ENCODE measurements at regions not wholly inside any gene's neighbourhood (a gene's known extent, or its start where the extent isn't known, plus 50 kb on each side); places are given as distances from the start of the nearest gene placed in this dataset.

DNA sequence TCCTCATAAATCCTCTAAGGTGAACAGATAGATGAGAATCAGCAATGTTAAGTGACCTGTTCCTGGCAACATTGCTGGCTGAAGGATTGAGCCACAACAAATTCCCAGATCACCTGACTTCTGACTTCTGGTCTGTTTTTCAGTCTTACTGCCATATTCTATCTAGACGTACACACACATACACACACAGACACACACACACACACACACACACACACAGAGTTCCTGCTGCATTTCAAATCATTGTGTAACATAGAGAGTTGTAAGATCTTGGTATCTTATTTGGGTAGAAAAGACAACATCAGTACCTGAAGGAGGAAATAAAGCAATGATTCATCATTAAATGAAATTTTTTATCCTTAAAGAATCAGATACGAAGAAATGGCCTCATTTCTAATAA lies 342.6 kb downstream of the MFSD1 start:
- Histone ChIP-seq H3K36me3 (ENCODE audit: insufficient read depth, low read length) (no peaks in the 10 kb centered on the region), H3K4me1 (ENCODE audit: insufficient read depth, low read length) (no peaks in the 10 kb centered on the region), H4K20me1 (ENCODE audit: insufficient read depth, low read length) (no peaks in the 10 kb centered on the region), H2AFZ (ENCODE audit: low read length) (no peak overlapping the region), H3K9me3 (ENCODE audit: low read depth, low read length) (no peaks in the 10 kb centered on the region), H3K27me3 (ENCODE audit: insufficient read depth, low read length) (no peaks in the 10 kb centered on the region), H3K4me3 (ENCODE audit: insufficient read depth, low read length) (no peak overlapping the region), H3K27ac (ENCODE audit: low read depth, low read length) (no peak overlapping the region), H3K4me2 (ENCODE audit: insufficient read depth, low read length) (no peak overlapping the region), H3K79me2 (ENCODE audit: insufficient read depth, low read length) (no peaks in the 10 kb centered on the region)
- TF ChIP-seq CTCF (IDR thresholded peaks at IDR 0.05; ENCODE audit: extremely low read depth, low read depth, low read length), result no peak
- no peak for DNase-seq (ENCODE audit: insufficient read length, low spot score, missing footprints)

DNA sequence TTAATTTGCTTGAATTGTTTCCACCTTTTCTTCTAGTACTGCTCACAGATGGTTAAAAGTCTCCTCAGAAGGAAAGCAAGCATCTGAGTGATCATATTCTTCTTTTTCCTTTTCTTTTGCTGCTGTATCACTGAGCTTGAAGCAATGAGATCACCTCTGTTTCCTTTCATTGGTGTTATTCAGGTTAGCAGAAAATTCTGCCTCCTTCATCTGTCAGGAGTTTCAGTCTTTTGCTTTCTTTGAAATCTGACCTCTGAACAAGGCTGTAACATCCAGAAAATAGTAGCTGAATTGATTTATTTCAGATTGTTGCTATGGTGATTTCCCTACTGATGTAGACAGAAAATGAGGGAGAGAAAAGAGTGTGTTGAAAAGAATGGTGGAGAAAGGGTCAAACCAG lies 343.0 kb downstream of the MFSD1 start:
- TF ChIP-seq CTCF (IDR thresholded peaks at IDR 0.05; ENCODE audit: extremely low read depth, low read depth, low read length), result no peak
- Histone ChIP-seq H3K4me1 (ENCODE audit: insufficient read depth, low read length) (no peaks in the 10 kb centered on the region), H4K20me1 (ENCODE audit: insufficient read depth, low read length) (no peaks in the 10 kb centered on the region), H3K79me2 (ENCODE audit: insufficient read depth, low read length) (no peaks in the 10 kb centered on the region), H3K27me3 (ENCODE audit: insufficient read depth, low read length) (no peaks in the 10 kb centered on the region), H3K9me3 (ENCODE audit: low read depth, low read length) (no peaks in the 10 kb centered on the region), H3K4me2 (ENCODE audit: insufficient read depth, low read length) (no peak overlapping the region), H2AFZ (ENCODE audit: low read length) (no peak overlapping the region), H3K27ac (ENCODE audit: low read depth, low read length) (no peak overlapping the region), H3K4me3 (ENCODE audit: insufficient read depth, low read length) (no peak overlapping the region), H3K36me3 (ENCODE audit: insufficient read depth, low read length) (no peaks in the 10 kb centered on the region)
- no peak for DNase-seq (ENCODE audit: insufficient read length, low spot score, missing footprints)

GRCh38 chr3:159146392-159146791 lies 344.5 kb downstream of the MFSD1 start:
- no peak for DNase-seq (ENCODE audit: insufficient read length, low spot score, missing footprints)
- no peaks in the 10 kb centered on the region for H3K9me3 ChIP-seq (ENCODE audit: low read depth, low read length)
- H3K4me1 ChIP-seq (ENCODE audit: insufficient read depth, low read length), result no peaks in the 10 kb centered on the region
- H3K4me3 ChIP-seq (ENCODE audit: insufficient read depth, low read length), result no peak overlapping the region
- no peaks in the 10 kb centered on the region for H4K20me1 ChIP-seq (ENCODE audit: insufficient read depth, low read length)
- H3K4me2 ChIP-seq (ENCODE audit: insufficient read depth, low read length), result no peak overlapping the region
- H3K27ac ChIP-seq (ENCODE audit: low read depth, low read length), result no peak overlapping the region
- H3K36me3 ChIP-seq (ENCODE audit: insufficient read depth, low read length), result no peaks in the 10 kb centered on the region
- H3K27me3 ChIP-seq (ENCODE audit: insufficient read depth, low read length), result no peaks in the 10 kb centered on the region
- TF ChIP-seq CTCF (IDR thresholded peaks at IDR 0.05; ENCODE audit: extremely low read depth, low read depth, low read length), result no peak
- no peaks in the 10 kb centered on the region for H3K79me2 ChIP-seq (ENCODE audit: insufficient read depth, low read length)
- no peak overlapping the region for H2AFZ ChIP-seq (ENCODE audit: low read length)

DNA sequence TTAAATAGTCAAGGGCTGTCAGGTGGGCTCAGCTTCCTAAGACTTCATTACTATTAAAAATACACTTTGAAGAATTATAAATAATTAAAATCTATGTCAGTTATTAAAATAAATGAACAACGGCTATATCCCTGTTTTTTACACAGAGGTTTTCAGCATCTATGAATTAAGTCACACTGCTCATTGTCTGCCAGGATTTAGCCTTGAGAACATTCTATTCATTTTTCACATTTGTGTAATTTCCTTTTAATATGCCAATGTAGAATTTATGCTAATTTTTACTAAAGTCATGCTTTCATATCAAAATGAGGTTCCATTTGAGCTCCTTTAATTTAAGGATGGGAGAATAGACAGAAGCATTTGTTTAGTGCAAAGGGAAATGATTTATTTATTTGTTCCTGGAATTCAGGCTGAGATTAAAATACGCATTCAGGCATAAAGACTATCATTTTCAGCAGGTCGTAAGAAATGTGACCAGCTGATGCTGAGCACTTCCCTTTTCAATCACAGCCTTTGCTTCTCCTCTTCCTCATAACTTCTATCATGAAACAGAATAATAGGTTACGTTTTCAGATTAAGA lies 345.1 kb downstream of the MFSD1 start:
- no peaks in the 10 kb centered on the region for H3K9me3 ChIP-seq (ENCODE audit: low read depth, low read length)
- H3K4me1 ChIP-seq (ENCODE audit: insufficient read depth, low read length), result no peaks in the 10 kb centered on the region
- no peak overlapping the region for H3K4me3 ChIP-seq (ENCODE audit: insufficient read depth, low read length)
- H3K27me3 ChIP-seq (ENCODE audit: insufficient read depth, low read length), result no peaks in the 10 kb centered on the region
- no peak overlapping the region for H2AFZ ChIP-seq (ENCODE audit: low read length)
- no peak for TF ChIP-seq CTCF (IDR thresholded peaks at IDR 0.05; ENCODE audit: extremely low read depth, low read depth, low read length)
- DNase-seq (ENCODE audit: insufficient read length, low spot score, missing footprints), result no peak
- no peaks in the 10 kb centered on the region for H3K79me2 ChIP-seq (ENCODE audit: insufficient read depth, low read length)
- H4K20me1 ChIP-seq (ENCODE audit: insufficient read depth, low read length), result no peaks in the 10 kb centered on the region
- H3K27ac ChIP-seq (ENCODE audit: low read depth, low read length), result no peak overlapping the region
- no peak overlapping the region for H3K4me2 ChIP-seq (ENCODE audit: insufficient read depth, low read length)
- H3K36me3 ChIP-seq (ENCODE audit: insufficient read depth, low read length), result no peaks in the 10 kb centered on the region

Data from osteoblast (primary cell).